ENCODE measurements at regions not wholly inside any gene's neighbourhood (a gene's known extent, or its start where the extent isn't known, plus 50 kb on each side); places are given as distances from the start of the nearest gene placed in this dataset.

DNA sequence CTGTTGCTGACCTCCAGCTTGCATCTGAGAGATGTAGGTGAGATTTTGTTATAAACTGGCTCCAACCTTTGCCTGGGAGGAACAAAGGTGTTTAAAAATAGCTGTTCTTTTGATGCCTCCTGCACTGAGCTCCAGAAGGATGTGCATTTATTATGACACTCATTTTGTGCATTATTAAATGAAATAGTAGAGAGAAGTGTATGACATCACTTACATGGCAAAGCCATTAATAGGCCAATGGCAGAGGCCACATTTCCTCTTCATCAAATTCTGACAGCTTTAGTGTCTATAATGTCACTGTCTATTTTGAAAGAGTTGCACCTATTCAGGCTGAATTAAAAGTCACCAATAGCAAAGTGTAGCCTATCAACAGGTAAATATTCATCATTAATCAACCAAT is 564.6 kb downstream of the FLRT2 start:
- TF ChIP-seq, protein P1, sequence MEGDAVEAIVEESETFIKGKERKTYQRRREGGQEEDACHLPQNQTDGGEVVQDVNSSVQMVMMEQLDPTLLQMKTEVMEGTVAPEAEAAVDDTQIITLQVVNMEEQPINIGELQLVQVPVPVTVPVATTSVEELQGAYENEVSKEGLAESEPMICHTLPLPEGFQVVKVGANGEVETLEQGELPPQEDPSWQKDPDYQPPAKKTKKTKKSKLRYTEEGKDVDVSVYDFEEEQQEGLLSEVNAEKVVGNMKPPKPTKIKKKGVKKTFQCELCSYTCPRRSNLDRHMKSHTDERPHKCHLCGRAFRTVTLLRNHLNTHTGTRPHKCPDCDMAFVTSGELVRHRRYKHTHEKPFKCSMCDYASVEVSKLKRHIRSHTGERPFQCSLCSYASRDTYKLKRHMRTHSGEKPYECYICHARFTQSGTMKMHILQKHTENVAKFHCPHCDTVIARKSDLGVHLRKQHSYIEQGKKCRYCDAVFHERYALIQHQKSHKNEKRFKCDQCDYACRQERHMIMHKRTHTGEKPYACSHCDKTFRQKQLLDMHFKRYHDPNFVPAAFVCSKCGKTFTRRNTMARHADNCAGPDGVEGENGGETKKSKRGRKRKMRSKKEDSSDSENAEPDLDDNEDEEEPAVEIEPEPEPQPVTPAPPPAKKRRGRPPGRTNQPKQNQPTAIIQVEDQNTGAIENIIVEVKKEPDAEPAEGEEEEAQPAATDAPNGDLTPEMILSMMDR (IDR thresholded peaks at IDR 0.05; ENCODE audit: poor library complexity): no peak
- TF ChIP-seq EZH2 (IDR thresholded peaks at IDR 0.05; ENCODE audit: borderline replicate concordance): no peak

All from hepatocyte (in vitro differentiated cells).